IMR-90 (cell line): ENCODE measurements at regions not wholly inside any gene's neighbourhood (a gene's known extent, or its start where the extent isn't known, plus 50 kb on each side); places are given as distances from the start of the nearest gene placed in this dataset.

Source experiments
- ATAC-seq: fragments of 200-7000 bp; cut with Tn5 transposase; 2 replicates; pipeline ENCODE4 v1.9.1; 2020; ENCODE audit warnings: low read depth, mild to moderate bottlenecking, moderate library complexity
- BruUV-seq: library from RNA; stranded (reverse); fragments of 400-500 nt; replicated peaks from 2 replicates; lab custom pipeline; 2021; lab: Mats Ljungman, UMichigan
- CTCF ChIA-PET: fragments of 300-600 bp; formaldehyde crosslinking; extraction: SDS; loops from one replicate; lab custom pipeline; 2021; ENCODE audit warnings: antibody characterized with exemption; lab: Yijun Ruan, JAX
- POLR2A ChIA-PET: fragments of 300-600 bp; sonication (Branson Sonifier 250); formaldehyde crosslinking; loops from one replicate; lab custom pipeline; 2022; ENCODE audit warnings: antibody characterized with exemption; ENCODE audit not compliant: unreplicated experiment; lab: Charles Lee
- DNase-seq: peaks from one replicate; pipeline ENCODE4 v3.0.0; 2013
- H2AFZ ChIP-seq: replicated peaks from 2 replicates; pipeline ENCODE3; 2013; ENCODE audit warnings: low read length, mild to moderate bottlenecking; ENCODE audit not compliant: poor library complexity
- H2AK5ac ChIP-seq: 2 replicates; pipeline ENCODE4 v1.6.1; 2013; ENCODE audit warnings: low read depth, low read length, inconsistent platforms
- H2AK9ac ChIP-seq: replicated peaks from 2 replicates; pipeline ENCODE3; 2013; ENCODE audit warnings: mild to moderate bottlenecking, low read depth, low read length, moderate library complexity; ENCODE audit not compliant: poor library complexity
- H2BK120ac ChIP-seq: 2 replicates; pipeline ENCODE4 v1.6.1; 2013; ENCODE audit warnings: low read depth, low read length, inconsistent platforms
- H2BK15ac ChIP-seq: 3 replicates; pipeline ENCODE4 v1.6.1; 2013; ENCODE audit warnings: low read depth, low read length, inconsistent platforms
- H2BK20ac ChIP-seq: 2 replicates; pipeline ENCODE4 v1.6.1; 2013; ENCODE audit warnings: low read depth, mild to moderate bottlenecking, inconsistent platforms, low read length, moderate library complexity
- H2BK5ac ChIP-seq: 2 replicates; pipeline ENCODE4 v1.6.1; 2013; ENCODE audit warnings: mild to moderate bottlenecking, low read depth, low read length, inconsistent platforms; ENCODE audit not compliant: poor library complexity, severe bottlenecking
- H3K14ac ChIP-seq: replicated peaks from 2 replicates; pipeline ENCODE4 v1.6.1; 2013; ENCODE audit warnings: low read depth, low read length, inconsistent platforms
- H3K18ac ChIP-seq: 2 replicates; pipeline ENCODE4 v1.6.1; 2013; ENCODE audit warnings: low read depth, low read length, control low read depth
- H3K23ac ChIP-seq: 2 replicates; pipeline ENCODE4 v1.6.1; 2013; ENCODE audit warnings: low read depth, low read length, inconsistent platforms
- H3K27ac ChIP-seq: 2 replicates; pipeline ENCODE4 v1.5.1; 2013; ENCODE audit warnings: mild to moderate bottlenecking, control low read depth, low read length; ENCODE audit not compliant: insufficient read depth
- H3K27me3 ChIP-seq: 2 replicates; pipeline ENCODE4 v1.6.1; 2013; ENCODE audit warnings: low read length; ENCODE audit not compliant: control insufficient read depth, insufficient read depth
- H3K36me3 ChIP-seq: 2 replicates; pipeline ENCODE4 v1.6.1; 2013; ENCODE audit warnings: low read length, mixed read lengths; ENCODE audit not compliant: control insufficient read depth, insufficient read depth
- H3K4ac ChIP-seq: 2 replicates; pipeline ENCODE4 v1.6.1; 2013; ENCODE audit warnings: low read depth, low read length, inconsistent platforms
- H3K4me1 ChIP-seq: 2 replicates; pipeline ENCODE4 v1.6.1; 2013; ENCODE audit warnings: low read length, mixed read lengths; ENCODE audit not compliant: control insufficient read depth, insufficient read depth
- H3K4me2 ChIP-seq: 2 replicates; pipeline ENCODE4 v1.6.1; 2013; ENCODE audit warnings: low read depth, mild to moderate bottlenecking, control low read depth, low read length, moderate library complexity
- H3K4me3 ChIP-seq: 2 replicates; pipeline ENCODE4 v1.5.1; 2013; ENCODE audit warnings: low read depth, mild to moderate bottlenecking, control low read depth, low read length, moderate library complexity; ENCODE audit not compliant: insufficient read depth
- H3K56ac ChIP-seq: 2 replicates; pipeline ENCODE4 v1.6.1; 2013; ENCODE audit warnings: low read length, inconsistent platforms; ENCODE audit not compliant: insufficient read depth; ENCODE audit errors: extremely low read depth
- H3K79me1 ChIP-seq, 2 experiments: 2 replicates each; pipeline ENCODE4 v1.6.1; 2013; ENCODE audit warnings: low read length in 2 of 2, inconsistent platforms in 1 of 2, low read depth in 1 of 2
- H3K9ac ChIP-seq: 2 replicates; pipeline ENCODE4 v1.6.1; 2013; ENCODE audit warnings: low read depth, low read length, control low read depth
- H3K9me1 ChIP-seq: 2 replicates; pipeline ENCODE4 v1.6.1; 2013; ENCODE audit warnings: low read length, inconsistent platforms; ENCODE audit not compliant: insufficient read depth
- H3K9me3 ChIP-seq: 2 replicates; pipeline ENCODE4 v1.6.1; 2013; ENCODE audit warnings: low read length; ENCODE audit not compliant: control insufficient read depth, insufficient read depth
- H4K20me1 ChIP-seq: 2 replicates; pipeline ENCODE4 v1.6.1; 2013; ENCODE audit warnings: low read length, inconsistent platforms; ENCODE audit not compliant: insufficient read depth
- H4K5ac ChIP-seq: 2 replicates; pipeline ENCODE4 v1.6.1; 2013; ENCODE audit warnings: mild to moderate bottlenecking, low read depth, low read length, control low read depth
- H4K8ac ChIP-seq, 2 experiments: 2 replicates each; pipeline ENCODE4 v1.6.1; 2013; ENCODE audit warnings: low read depth in 2 of 2, low read length in 2 of 2, control low read depth in 1 of 2, inconsistent platforms in 1 of 2
- H4K91ac ChIP-seq: 2 replicates; pipeline ENCODE4 v1.6.1; 2013; ENCODE audit warnings: low read depth, low read length, inconsistent platforms; ENCODE audit not compliant: insufficient read depth
- BHLHE40 ChIP-seq: fragments of 150-350 bp; IDR thresholded peaks from 2 replicates; pipeline ENCODE4 v1.6.1; 2016; ENCODE audit warnings: mild to moderate bottlenecking, low read depth, low read length
- CEBPB ChIP-seq: IDR thresholded peaks from 2 replicates; pipeline ENCODE4 v1.6.1; 2012; ENCODE audit warnings: low read depth, low read length, improper control_type of control experiment
- CHD1 ChIP-seq: IDR thresholded peaks from 2 replicates; pipeline ENCODE4 v1.6.1; 2012; ENCODE audit warnings: low read depth, low read length, improper control_type of control experiment
- CTCF ChIP-seq: conservative IDR thresholded peaks from 2 replicates; pipeline ENCODE4 v1.5.1; 2012; ENCODE audit warnings: mild to moderate bottlenecking, low read depth, low read length, improper control_type of control experiment
- ELK1 ChIP-seq: fragments of 150-350 bp; IDR thresholded peaks from 2 replicates; pipeline ENCODE4 v1.6.1; 2016; ENCODE audit warnings: low read depth, mild to moderate bottlenecking, low read length, moderate library complexity, borderline replicate concordance
- FOS ChIP-seq: fragments of 150-350 bp; IDR thresholded peaks from 2 replicates; pipeline ENCODE4 v1.6.1; 2016; ENCODE audit warnings: low read depth, low read length
- MAFK ChIP-seq: IDR thresholded peaks from 2 replicates; pipeline ENCODE4 v1.6.1; 2012; ENCODE audit warnings: low read depth, low read length, improper control_type of control experiment
- MAZ ChIP-seq: IDR thresholded peaks from 2 replicates; pipeline ENCODE4 v1.6.1; 2012; ENCODE audit warnings: low read depth, mild to moderate bottlenecking, low read length, improper control_type of control experiment, moderate library complexity, borderline replicate concordance
- MXI1 ChIP-seq: IDR thresholded peaks from 2 replicates; pipeline ENCODE4 v1.6.1; 2012; ENCODE audit warnings: low read depth, mild to moderate bottlenecking, low read length, moderate library complexity, borderline replicate concordance
- NFE2L2 ChIP-seq: fragments of 150-350 bp; IDR thresholded peaks from 2 replicates; pipeline ENCODE4 v1.6.1; 2016; ENCODE audit warnings: low read depth, mild to moderate bottlenecking, low read length
- POLR2A ChIP-seq: IDR thresholded peaks from 2 replicates; pipeline ENCODE4 v1.6.1; 2012; ENCODE audit warnings: mild to moderate bottlenecking, low read depth, low read length
- RAD21 ChIP-seq: IDR thresholded peaks from 2 replicates; pipeline ENCODE4 v1.6.1; 2012; ENCODE audit warnings: low read length, improper control_type of control experiment
- RCOR1 ChIP-seq: IDR thresholded peaks from 2 replicates; pipeline ENCODE4 v1.6.1; 2012; ENCODE audit warnings: mild to moderate bottlenecking, low read length, improper control_type of control experiment; ENCODE audit not compliant: insufficient replicate concordance
- RFX5 ChIP-seq: IDR thresholded peaks from 2 replicates; pipeline ENCODE4 v1.8.0; 2012; ENCODE audit warnings: low read depth, mild to moderate bottlenecking, low read length, moderate library complexity
- SMC3 ChIP-seq: fragments of 150-350 bp; IDR thresholded peaks from 2 replicates; pipeline ENCODE4 v1.6.1; 2016; ENCODE audit warnings: low read depth, mild to moderate bottlenecking, antibody characterized with exemption, low read length, moderate library complexity
- USF2 ChIP-seq: fragments of 150-350 bp; IDR thresholded peaks from 2 replicates; pipeline ENCODE4 v1.6.1; 2017; ENCODE audit warnings: mild to moderate bottlenecking, antibody characterized with exemption, low read length, low read depth
- WGBS, 2 experiments: methylation state at CpG; one replicate each; pipeline versions ENCODE4 v1.1.5 to v1.1.7; 2013; ENCODE audit warnings: missing lambda C conversion rate in 2 of 2; ENCODE audit not compliant: insufficient read length in 1 of 2; ENCODE audit errors: extremely low coverage in 2 of 2; 5-methylcytosine and 5-hydroxymethylcytosine counted together
- dilution Hi-C: fragments of 300-500 bp; cut with HindIII; formaldehyde crosslinking; loops from one replicate; pipeline ENCODE4 v1.14.3; 2018; ENCODE audit warnings: low sequenced_read_pairs; ENCODE audit not compliant: unreplicated experiment
- in situ Hi-C: fragments of 300-500 bp; cut with MboI; formaldehyde crosslinking; loops from 3 replicates; pipeline ENCODE4 v1.14.3; 2019; ENCODE audit warnings: low sequenced_read_pairs, inconsistent platforms, mixed read lengths
- intact Hi-C: fragments of 100-400 bp; cut with micrococcal nuclease; formaldehyde crosslinking; loops from 2 replicates; pipeline ENCODE4 v1.10.0; 2022

DNA sequence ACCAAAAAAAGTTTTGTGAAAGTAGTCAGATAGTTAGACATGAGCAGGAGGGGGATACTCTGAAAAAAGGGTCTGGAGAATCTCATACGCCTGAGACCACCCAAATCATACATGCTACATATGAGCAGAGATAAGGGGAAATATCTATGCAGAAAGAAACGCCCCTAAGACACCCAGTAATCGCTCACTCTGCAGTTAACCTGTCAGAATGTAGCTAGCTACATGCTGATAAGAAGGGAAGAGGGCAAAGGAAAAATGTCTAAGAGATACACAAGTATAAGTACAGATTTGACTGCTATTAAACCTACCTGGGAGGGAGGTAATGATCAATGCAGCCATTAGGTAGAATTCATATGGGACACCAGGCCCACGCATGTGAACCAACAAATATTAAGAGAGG is 1159.5 kb upstream of the PCDH10 start:
- POLR2A ChIA-PET = no interaction called here
- H2BK20ac ChIP-seq = no peak overlapping the region
- DNase-seq (no peak), ATAC-seq (no peak)
- dilution Hi-C loops = no loop called here
- H2BK120ac ChIP-seq = no peak overlapping the region
- H2AK9ac ChIP-seq = no peak overlapping the region
- no peak overlapping the region for H4K8ac ChIP-seq
- intact Hi-C loops = loop anchor here (10.0 kb wide), 1 partner anchor 625 kb away; no protein-coding TSS in a partner anchor
- no peak overlapping the region for H2BK5ac ChIP-seq
- H3K4ac ChIP-seq = no peak overlapping the region
- H3K56ac ChIP-seq = no peak overlapping the region
- 83% methylated on average over 1 of the region's 4 CpGs; no CpG with 5 or more reads in 1 of the 2 experiments for WGBS, 2 experiments
- H4K5ac ChIP-seq = no peak overlapping the region
- no peak overlapping the region for H3K27ac ChIP-seq
- no peaks in the 10 kb centered on the region for H3K9me3 ChIP-seq
- no peak overlapping the region for H2AK5ac ChIP-seq
- BruUV-seq = no TSS peak
- H2AFZ ChIP-seq = no peak overlapping the region
- H3K4me2 ChIP-seq = no peak overlapping the region
- no peak overlapping the region for H3K4me3 ChIP-seq
- no peaks in the 10 kb centered on the region for H3K9me1 ChIP-seq
- no peak overlapping the region for H3K18ac ChIP-seq
- no peak overlapping the region for H3K14ac ChIP-seq
- TF ChIP-seq CHD1 = no peak
- no peak for TF ChIP-seq CEBPB
- TF ChIP-seq CTCF = no peak
- TF ChIP-seq POLR2A = no peak
- no peak for TF ChIP-seq MAZ
- no peak for TF ChIP-seq SMC3
- TF ChIP-seq RFX5 = no peak
- TF ChIP-seq FOS = no peak
- TF ChIP-seq MAFK = no peak
- TF ChIP-seq RAD21 = no peak
- no peak for TF ChIP-seq NFE2L2
- TF ChIP-seq USF2 = no peak
- no peak for TF ChIP-seq RCOR1
- no peak for TF ChIP-seq ELK1
- TF ChIP-seq BHLHE40 = no peak
- no peak for TF ChIP-seq MXI1
- H4K20me1 ChIP-seq = no peaks in the 10 kb centered on the region
- in situ Hi-C loops = no loop called here
- no peak overlapping the region for H3K9ac ChIP-seq
- H3K36me3 ChIP-seq = no peaks in the 10 kb centered on the region
- H3K23ac ChIP-seq = no peak overlapping the region
- H4K91ac ChIP-seq = no peak overlapping the region
- no peaks in the 10 kb centered on the region for H3K79me1 ChIP-seq
- CTCF ChIA-PET = no interaction called here
- no peaks in the 10 kb centered on the region for H3K4me1 ChIP-seq
- no peak overlapping the region for H2BK15ac ChIP-seq
- no peaks in the 10 kb centered on the region for H3K27me3 ChIP-seq
